ENCODE measurements at regions not wholly inside any gene's neighbourhood (a gene's known extent, or its start where the extent isn't known, plus 50 kb on each side); places are given as distances from the start of the nearest gene placed in this dataset.
A peak's percentile ranks its signal among the peaks of the same experiment; 100 is the strongest.

- intact Hi-C loops (cut with DNase I) = no loop called here
- DNase-seq = no peak
Measured at GRCh38 chr10:111392910-111393309, 316.1 kb downstream of the ADRA2A start.

- intact Hi-C loops (cut with DNase I) = no loop called here
- DNase-seq = no peak
Measured at GRCh38 chr10:111410740-111411139, 333.9 kb downstream of the ADRA2A start.

GRCh38 chr10:111425459-111425858 lies 348.6 kb downstream of the ADRA2A start:
- intact Hi-C loops (cut with DNase I) = no loop called here

GRCh38 chr10:111429288-111430028 lies 352.6 kb downstream of the ADRA2A start:
- intact Hi-C loops (cut with DNase I) = no loop called here
- DNase-seq = no peak

More at GRCh38 chr10:111425459-111425858, 348.6 kb downstream of the ADRA2A start:
- DNase-seq = no peak

- intact Hi-C loops (cut with DNase I) = no loop called here
- DNase-seq = no peak
Measured at GRCh38 chr10:111430070-111430469, 353.2 kb downstream of the ADRA2A start.

- DNase-seq = no peak
- intact Hi-C loops (cut with DNase I) = no loop called here
Measured at GRCh38 chr10:111432588-111432987, 355.8 kb downstream of the ADRA2A start.

GRCh38 chr10:111435871-111436270 lies 359.0 kb downstream of the ADRA2A start:
- intact Hi-C loops (cut with DNase I) = no loop called here
- no peak for DNase-seq

- intact Hi-C loops (cut with DNase I) = no loop called here
Measured at GRCh38 chr10:111439034-111439842, 362.4 kb downstream of the ADRA2A start.

GRCh38 chr10:111440501-111440900 lies 363.7 kb downstream of the ADRA2A start:
- DNase-seq = no peak
- intact Hi-C loops (cut with DNase I) = no loop called here

More at GRCh38 chr10:111439034-111439842, 362.4 kb downstream of the ADRA2A start:
- DNase-seq = peak in 31 of 42 donors; percentile 3 to 64 (median 25)

GRCh38 chr10:111445667-111446066 lies 368.8 kb downstream of the ADRA2A start:
- DNase-seq = no peak
- intact Hi-C loops (cut with DNase I) = no loop called here

GRCh38 chr10:111446966-111447365 lies 370.1 kb downstream of the ADRA2A start:
- no peak for DNase-seq
- intact Hi-C loops (cut with DNase I) = no loop called here

GRCh38 chr10:111452153-111452552 lies 375.3 kb downstream of the ADRA2A start:
- no peak for DNase-seq
- intact Hi-C loops (cut with DNase I) = no loop called here

GRCh38 chr10:111455776-111456426 lies 379.1 kb downstream of the ADRA2A start:
- peak in 1 of 42 donors; percentile 16 for DNase-seq
- intact Hi-C loops (cut with DNase I) = no loop called here

GRCh38 chr10:111458256-111458655 lies 381.4 kb downstream of the ADRA2A start:
- DNase-seq = no peak
- intact Hi-C loops (cut with DNase I) = no loop called here

- intact Hi-C loops (cut with DNase I) = no loop called here
- DNase-seq = no peak
Measured at GRCh38 chr10:111459967-111460366, 383.1 kb downstream of the ADRA2A start.

GRCh38 chr10:111472445-111472844 lies 395.6 kb downstream of the ADRA2A start:
- no peak for DNase-seq
- intact Hi-C loops (cut with DNase I) = no loop called here

- no peak for DNase-seq
- intact Hi-C loops (cut with DNase I) = no loop called here
Measured at GRCh38 chr10:111473361-111473760, 396.5 kb downstream of the ADRA2A start.

- no peak for DNase-seq
- intact Hi-C loops (cut with DNase I) = no loop called here
Measured at GRCh38 chr10:111474786-111475185, 398.0 kb downstream of the ADRA2A start.

GRCh38 chr10:111475720-111476119 lies 398.9 kb downstream of the ADRA2A start:
- intact Hi-C loops (cut with DNase I) = no loop called here
- no peak for DNase-seq

GRCh38 chr10:111478651-111479050 lies 401.8 kb downstream of the ADRA2A start:
- intact Hi-C loops (cut with DNase I) = no loop called here

More at GRCh38 chr10:111478651-111479050, 401.8 kb downstream of the ADRA2A start:
- DNase-seq = no peak
